H1 (cell line): ENCODE measurements at regions not wholly inside any gene's neighbourhood (a gene's known extent, or its start where the extent isn't known, plus 50 kb on each side); places are given as distances from the start of the nearest gene placed in this dataset.

Experiments used
- CTCF ChIA-PET: fragments of 300-600 bp; sonication (Branson Sonifier 250); formaldehyde crosslinking; loops from one replicate; lab custom pipeline; 2021; ENCODE audit not compliant: partially characterized antibody; lab: Charles Lee
- POLR2A ChIA-PET: fragments of 300-600 bp; sonication (Branson Sonifier 250); formaldehyde crosslinking; loops from one replicate; lab custom pipeline; 2021; ENCODE audit warnings: inconsistent platforms; ENCODE audit not compliant: partially characterized antibody; lab: Charles Lee
- DNase-seq, 2 experiments: peaks; one replicate each; pipeline versions ENCODE4 v3.0.0 to v3.0.0-alpha.2; 2010 to 2022; ENCODE audit warnings: low spot score in 2 of 2, low read depth in 1 of 2, mixed read lengths in 1 of 2
- FAIRE-seq: peaks from 2 replicates; lab custom pipeline; 2011; peaks lifted over from hg19 to GRCh38; lab: Jason Lieb, UNC
- H2AFZ ChIP-seq: 2 replicates; pipeline ENCODE4 v1.8.1; 2012; ENCODE audit warnings: low read length, inconsistent platforms
- H2AK5ac ChIP-seq: 2 replicates; pipeline ENCODE4 v1.6.1; 2013; ENCODE audit warnings: low read depth, low read length
- H2BK120ac ChIP-seq: replicated peaks from 2 replicates; pipeline ENCODE3; 2013; ENCODE audit warnings: low read depth, low read length, inconsistent platforms
- H2BK12ac ChIP-seq: 2 replicates; pipeline ENCODE4 v1.6.1; 2013; ENCODE audit warnings: low read depth, low read length
- H2BK15ac ChIP-seq: 2 replicates; pipeline ENCODE4 v1.6.1; 2013; ENCODE audit warnings: low read length
- H2BK20ac ChIP-seq: 2 replicates; pipeline ENCODE4 v1.6.1; 2013; ENCODE audit warnings: low read length
- H2BK5ac ChIP-seq: 2 replicates; pipeline ENCODE4 v1.6.1; 2013; ENCODE audit warnings: low read depth, low read length
- H3K14ac ChIP-seq: 2 replicates; pipeline ENCODE4 v1.6.1; 2013; ENCODE audit warnings: inconsistent platforms; ENCODE audit not compliant: insufficient read length
- H3K18ac ChIP-seq: 2 replicates; pipeline ENCODE4 v1.6.1; 2013; ENCODE audit warnings: low read length; ENCODE audit errors: extremely low read depth
- H3K23ac ChIP-seq: 2 replicates; pipeline ENCODE4 v1.6.1; 2013; ENCODE audit warnings: inconsistent platforms; ENCODE audit not compliant: insufficient read length
- H3K23me2 ChIP-seq: 2 replicates; pipeline ENCODE4 v1.6.1; 2013; ENCODE audit warnings: low read depth, low read length
- H3K27ac ChIP-seq: 2 replicates; pipeline ENCODE4 v1.6.1; 2011; ENCODE audit warnings: low read depth, low read length, inconsistent platforms
- H3K27me3 ChIP-seq, 4 experiments: replicated peaks in 1 of 4; 1 replicate in 1 of 4; 2 replicates in 3 of 4; pipeline versions ENCODE4 v1.6.1 to v1.8.1; 2011 to 2013; ENCODE audit warnings: low read length in 3 of 4, mild to moderate bottlenecking in 3 of 4, inconsistent platforms in 2 of 4, mixed read lengths in 2 of 4, moderate library complexity in 1 of 4; ENCODE audit not compliant: control insufficient read depth in 3 of 4, insufficient read depth in 3 of 4; ENCODE audit errors: extremely low read depth in 1 of 4
- H3K36me3 ChIP-seq, 4 experiments: 2 replicates each; pipeline versions ENCODE4 v1.6.1 to v1.8.1; 2011 to 2013; ENCODE audit warnings: mild to moderate bottlenecking in 4 of 4, low read length in 3 of 4, moderate library complexity in 2 of 4, control low read depth in 1 of 4, inconsistent platforms in 1 of 4; ENCODE audit not compliant: insufficient read depth in 4 of 4, control insufficient read depth in 2 of 4
- H3K4ac ChIP-seq: replicated peaks from 2 replicates; pipeline ENCODE3; 2013; ENCODE audit warnings: low read length, low read depth, mixed read lengths, inconsistent platforms; ENCODE audit not compliant: insufficient read length
- H3K4me1 ChIP-seq, 4 experiments: replicated peaks in 1 of 4; 1 replicate in 1 of 4; 2 replicates in 3 of 4; pipeline versions ENCODE4 v1.6.1 to v1.8.1; 2011 to 2013; ENCODE audit warnings: low read length in 3 of 4, inconsistent platforms in 2 of 4, mixed read lengths in 1 of 4; ENCODE audit not compliant: insufficient read depth in 4 of 4, control insufficient read depth in 3 of 4
- H3K4me2 ChIP-seq, 2 experiments: 2 replicates each; pipeline versions ENCODE4 v1.6.1 to v1.8.1; 2011 to 2013; ENCODE audit warnings: low read depth in 2 of 2, low read length in 2 of 2, control low read depth in 1 of 2, inconsistent platforms in 1 of 2, mild to moderate bottlenecking in 1 of 2; ENCODE audit not compliant: insufficient read depth in 1 of 2
- H3K4me3 ChIP-seq, 4 experiments: fragments of 200-600, 300-600 bp in 1 of 4; sonication (generic), shearing (Covaris generic), sonication (Bioruptor Twin) in 1 of 4; 2 replicates each; pipeline versions ENCODE4 v1.5.1 to v1.8.1; 2011 to 2016; ENCODE audit warnings: low read length in 4 of 4, low read depth in 3 of 4, control low read depth in 2 of 4, inconsistent platforms in 2 of 4, mild to moderate bottlenecking in 2 of 4, mixed read lengths in 1 of 4, moderate library complexity in 1 of 4; ENCODE audit not compliant: insufficient read depth in 2 of 4; ENCODE audit errors: extremely low read depth in 1 of 4
- H3K56ac ChIP-seq: replicated peaks from 2 replicates; pipeline ENCODE3; 2013; ENCODE audit warnings: low read depth, mild to moderate bottlenecking, mixed read lengths, low read length, inconsistent platforms; ENCODE audit not compliant: insufficient read length
- H3K79me1 ChIP-seq: 2 replicates; pipeline ENCODE4 v1.6.1; 2013; ENCODE audit warnings: low read depth, low read length, control low read depth
- H3K79me2 ChIP-seq, 2 experiments: 2 replicates each; pipeline versions ENCODE4 v1.6.1 to v1.8.1; 2012 to 2013; ENCODE audit warnings: low read length in 2 of 2, mild to moderate bottlenecking in 2 of 2, inconsistent platforms in 1 of 2; ENCODE audit not compliant: insufficient read depth in 2 of 2, control insufficient read depth in 1 of 2
- H3K9ac ChIP-seq, 4 experiments: replicated peaks in 1 of 4; 1 replicate in 1 of 4; 2 replicates in 3 of 4; pipeline versions ENCODE4 v1.6.1 to v1.8.1; 2011 to 2013; ENCODE audit warnings: low read depth in 3 of 4, low read length in 3 of 4, control low read depth in 2 of 4, mild to moderate bottlenecking in 2 of 4, moderate library complexity in 2 of 4, inconsistent platforms in 1 of 4; ENCODE audit errors: extremely low read depth in 1 of 4
- H3K9me3 ChIP-seq, 2 experiments: 2 replicates each; pipeline versions ENCODE4 v1.6.1 to v1.8.1; 2012 to 2013; ENCODE audit warnings: mild to moderate bottlenecking in 2 of 2, moderate library complexity in 2 of 2, control low read depth in 1 of 2, inconsistent platforms in 1 of 2, low read depth in 1 of 2, low read length in 1 of 2, mixed read lengths in 1 of 2; ENCODE audit not compliant: insufficient read depth in 2 of 2
- H4K20me1 ChIP-seq, 2 experiments: replicated peaks in 1 of 2; 2 replicates each; pipeline versions ENCODE3 to v1.8.1; 2011 to 2013; ENCODE audit warnings: inconsistent platforms in 2 of 2, low read length in 2 of 2, mild to moderate bottlenecking in 1 of 2; ENCODE audit not compliant: insufficient read depth in 2 of 2, control insufficient read depth in 1 of 2
- H4K5ac ChIP-seq: 2 replicates; pipeline ENCODE4 v1.6.1; 2013; ENCODE audit warnings: low read length, low read depth, mixed read lengths, inconsistent platforms; ENCODE audit not compliant: insufficient read length
- H4K8ac ChIP-seq: 2 replicates; pipeline ENCODE4 v1.8.0; 2013; ENCODE audit warnings: mild to moderate bottlenecking, moderate library complexity, low read length, inconsistent platforms; ENCODE audit not compliant: insufficient read depth; ENCODE audit errors: extremely low read depth
- H4K91ac ChIP-seq: replicated peaks from 2 replicates; pipeline ENCODE3; 2013; ENCODE audit warnings: low read length, mixed read lengths, inconsistent platforms; ENCODE audit not compliant: insufficient read length
- CBX8 ChIP-seq: fragments of 300-800, 300-1000 bp; sonication (generic); IDR thresholded peaks from 2 replicates; pipeline ENCODE4 v1.7.1; 2016; ENCODE audit warnings: low read depth, low read length, borderline replicate concordance
- CHD2 ChIP-seq: IDR thresholded peaks from 2 replicates; pipeline ENCODE4 v1.6.1; 2012; ENCODE audit warnings: low read length, improper control_type of control experiment
- EZH2 ChIP-seq: fragments of 200-600 bp; sonication (generic); IDR thresholded peaks from 2 replicates; pipeline ENCODE4 v1.7.1; 2012; ENCODE audit warnings: low read depth, mild to moderate bottlenecking, moderate library complexity, low read length, inconsistent platforms; ENCODE audit not compliant: severe bottlenecking
- HDAC6 ChIP-seq: IDR thresholded peaks from one replicate; pipeline ENCODE4 v1.7.1; 2012; ENCODE audit warnings: low read depth, mild to moderate bottlenecking, inconsistent platforms, low read length, moderate library complexity
- KDM5A ChIP-seq: fragments of 200-600 bp; IDR thresholded peaks from 2 replicates; pipeline ENCODE4 v1.7.1; 2012; ENCODE audit warnings: mild to moderate bottlenecking, low read length, inconsistent platforms, mixed read lengths
- RNF2 ChIP-seq: fragments of 200-900, 300-1000 bp; sonication (generic); IDR thresholded peaks from 2 replicates; pipeline ENCODE4 v1.7.1; 2016; ENCODE audit warnings: borderline replicate concordance, low read depth, mild to moderate bottlenecking, antibody characterized with exemption, low read length; ENCODE audit not compliant: poor library complexity, severe bottlenecking; ENCODE audit errors: missing control alignments
- RXRA ChIP-seq: IDR thresholded peaks from 2 replicates; pipeline ENCODE4 v1.6.1; 2011; ENCODE audit warnings: low read depth, mild to moderate bottlenecking, low read length, moderate library complexity; ENCODE audit not compliant: insufficient read depth
- SIN3A ChIP-seq, 2 experiments: IDR thresholded peaks in 1 of 2; conservative IDR thresholded peaks in 1 of 2; 2 replicates each; pipeline ENCODE4 v1.6.1; 2011 to 2012; ENCODE audit warnings: low read length in 2 of 2, improper control_type of control experiment in 1 of 2, low read depth in 1 of 2, mild to moderate bottlenecking in 1 of 2
- SP1 ChIP-seq: IDR thresholded peaks from 2 replicates; pipeline ENCODE4 v1.6.1; 2011; ENCODE audit warnings: low read depth, low read length
- SP2 ChIP-seq: IDR thresholded peaks from 2 replicates; pipeline ENCODE4 v1.6.1; 2012; ENCODE audit warnings: mild to moderate bottlenecking, low read length, inconsistent platforms
- TBP ChIP-seq: IDR thresholded peaks from 2 replicates; pipeline ENCODE4 v1.6.1; 2011; ENCODE audit warnings: low read depth, low read length, improper control_type of control experiment
- WGBS, 2 experiments: shearing (Covaris generic) in 1 of 2; methylation state at CpG; one replicate each; pipeline versions ENCODE4 v1.1.6 to v1.1.7; 2013 to 2015; ENCODE audit warnings: low lambda C conversion rate in 2 of 2, mixed read lengths in 2 of 2, inconsistent platforms in 1 of 2, low coverage in 1 of 2, missing lambda C conversion rate in 1 of 2; ENCODE audit not compliant: insufficient replicate concordance in 2 of 2, insufficient coverage in 1 of 2, insufficient read length in 1 of 2; ENCODE audit errors: extremely low coverage in 1 of 2, missing lambda C conversion rate in 1 of 2; 5-methylcytosine and 5-hydroxymethylcytosine counted together
- TF ChIP-seq, protein P1 (sequence below): IDR thresholded peaks from 2 replicates; pipeline ENCODE4 v1.6.1; 2012; ENCODE audit warnings: inconsistent platforms
- TF ChIP-seq, protein P2 (sequence below): IDR thresholded peaks from 2 replicates; pipeline ENCODE4 v1.6.1; 2011; ENCODE audit warnings: low read length, improper control_type of control experiment

DNA sequence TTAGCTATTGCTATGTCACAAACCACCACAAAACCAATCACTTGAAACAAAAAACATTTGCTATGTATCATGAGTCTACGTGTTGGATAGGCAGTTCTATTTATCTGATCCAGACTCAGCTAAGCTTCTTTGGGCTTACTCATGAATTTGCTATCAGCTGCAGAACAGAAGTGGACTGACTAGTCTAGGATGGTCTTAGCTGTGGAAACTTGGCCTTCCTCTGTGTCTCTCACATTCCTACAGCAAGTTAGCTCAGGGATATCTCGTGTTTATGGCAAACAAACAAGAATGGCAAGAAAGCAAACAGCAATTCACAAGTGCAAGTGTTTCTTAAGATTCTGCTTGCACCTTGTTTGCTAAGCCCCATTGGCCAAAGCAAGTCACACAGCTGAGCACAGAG is 288.0 kb upstream of the TNP1 start:
- H4K5ac ChIP-seq, result no peak overlapping the region
- 73% methylated on average over 2 of the region's 2 CpGs; no CpG with 5 or more reads in 1 of the 2 experiments for WGBS, 2 experiments
- H2BK20ac ChIP-seq, result no peak overlapping the region
- DNase-seq, result no peak
- no peak overlapping the region for H2BK5ac ChIP-seq
- no peak overlapping the region for H3K23ac ChIP-seq
- H2BK120ac ChIP-seq, result no peak overlapping the region
- H3K9me3 ChIP-seq, result no peaks in the 10 kb centered on the region
- H3K18ac ChIP-seq, result no peak overlapping the region
- no peak overlapping the region for H2AK5ac ChIP-seq
- FAIRE-seq, result no peak
- no peak overlapping the region for H2BK12ac ChIP-seq
- peaks cover 0 to 1% (median 0%) of the 10 kb centered on the region in 4 experiments; a peak in 1 of 7 replicates for H3K27me3 ChIP-seq
- H2BK15ac ChIP-seq, result no peak overlapping the region
- no peak overlapping the region for H3K4ac ChIP-seq
- no peaks in the 10 kb centered on the region for H3K79me2 ChIP-seq
- no peak overlapping the region for H3K4me2 ChIP-seq
- ChIA-PET CTCF (interaction anchor here (0.6 to 2.4 kb wide), 13 partner anchors 8 to 565 kb away, joined by 3 to 9 read pairs (median 4); no protein-coding TSS in a partner anchor), POLR2A (no interaction called here)
- no peak overlapping the region for H3K4me3 ChIP-seq
- H3K56ac ChIP-seq, result no peak overlapping the region
- no peak overlapping the region for H4K8ac ChIP-seq
- no peak overlapping the region for H3K27ac ChIP-seq
- no peak overlapping the region for H2AFZ ChIP-seq
- no peak overlapping the region for H3K9ac ChIP-seq
- no peak overlapping the region for H4K91ac ChIP-seq
- H3K4me1 ChIP-seq, result no peaks in the 10 kb centered on the region
- no peaks in the 10 kb centered on the region for H3K36me3 ChIP-seq
- no peaks in the 10 kb centered on the region for H3K79me1 ChIP-seq
- no peaks in the 10 kb centered on the region for H4K20me1 ChIP-seq
- H3K14ac ChIP-seq, result no peak overlapping the region
- H3K23me2 ChIP-seq, result no peaks in the 10 kb centered on the region; the same call in 1 of the 2 replicates
- TF ChIP-seq RNF2 (no peak), CBX8 (no peak), EZH2 (no peak), SIN3A (conservative IDR thresholded peaks at IDR 0.05 in 1 of 2, IDR thresholded peaks at IDR 0.05 in 1 of 2; ENCODE audit: low read depth in 1 of 2, low read length in 2 of 2) (no peak), KDM5A (no peak), CHD2 (no peak), HDAC6 (no peak), TBP (no peak), SP1 (no peak), RXRA (no peak), SP2 (no peak)
- TF ChIP-seq, protein P1, sequence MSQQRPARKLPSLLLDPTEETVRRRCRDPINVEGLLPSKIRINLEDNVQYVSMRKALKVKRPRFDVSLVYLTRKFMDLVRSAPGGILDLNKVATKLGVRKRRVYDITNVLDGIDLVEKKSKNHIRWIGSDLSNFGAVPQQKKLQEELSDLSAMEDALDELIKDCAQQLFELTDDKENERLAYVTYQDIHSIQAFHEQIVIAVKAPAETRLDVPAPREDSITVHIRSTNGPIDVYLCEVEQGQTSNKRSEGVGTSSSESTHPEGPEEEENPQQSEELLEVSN, result no peak
- TF ChIP-seq, protein P2, sequence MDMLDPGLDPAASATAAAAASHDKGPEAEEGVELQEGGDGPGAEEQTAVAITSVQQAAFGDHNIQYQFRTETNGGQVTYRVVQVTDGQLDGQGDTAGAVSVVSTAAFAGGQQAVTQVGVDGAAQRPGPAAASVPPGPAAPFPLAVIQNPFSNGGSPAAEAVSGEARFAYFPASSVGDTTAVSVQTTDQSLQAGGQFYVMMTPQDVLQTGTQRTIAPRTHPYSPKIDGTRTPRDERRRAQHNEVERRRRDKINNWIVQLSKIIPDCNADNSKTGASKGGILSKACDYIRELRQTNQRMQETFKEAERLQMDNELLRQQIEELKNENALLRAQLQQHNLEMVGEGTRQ, result no peak
